NCI-H524 treated with DMSO at 0.1 percent for 48 hours (cell line): ENCODE measurements at regions not wholly inside any gene's neighbourhood (a gene's known extent, or its start where the extent isn't known, plus 50 kb on each side); places are given as distances from the start of the nearest gene placed in this dataset.
"Not testable (repeated sequence)": the region's sequence is repeated elsewhere in the genome, so short reads cannot be mapped to it uniquely, and the experiment has no call there.

Experiments used
- DNase-seq: peaks from one replicate; lab custom pipeline; 2025; lab: John Stamatoyannopoulos, UW

GRCh38 chr3:170814822-170815221 is 55.2 kb downstream of the RPL22L1 start:
- DNase-seq = no peak

- DNase-seq = no peak
These were observed 56.7 kb downstream of the RPL22L1 start for GRCh38 chr3:170813266-170813665.

DNA sequence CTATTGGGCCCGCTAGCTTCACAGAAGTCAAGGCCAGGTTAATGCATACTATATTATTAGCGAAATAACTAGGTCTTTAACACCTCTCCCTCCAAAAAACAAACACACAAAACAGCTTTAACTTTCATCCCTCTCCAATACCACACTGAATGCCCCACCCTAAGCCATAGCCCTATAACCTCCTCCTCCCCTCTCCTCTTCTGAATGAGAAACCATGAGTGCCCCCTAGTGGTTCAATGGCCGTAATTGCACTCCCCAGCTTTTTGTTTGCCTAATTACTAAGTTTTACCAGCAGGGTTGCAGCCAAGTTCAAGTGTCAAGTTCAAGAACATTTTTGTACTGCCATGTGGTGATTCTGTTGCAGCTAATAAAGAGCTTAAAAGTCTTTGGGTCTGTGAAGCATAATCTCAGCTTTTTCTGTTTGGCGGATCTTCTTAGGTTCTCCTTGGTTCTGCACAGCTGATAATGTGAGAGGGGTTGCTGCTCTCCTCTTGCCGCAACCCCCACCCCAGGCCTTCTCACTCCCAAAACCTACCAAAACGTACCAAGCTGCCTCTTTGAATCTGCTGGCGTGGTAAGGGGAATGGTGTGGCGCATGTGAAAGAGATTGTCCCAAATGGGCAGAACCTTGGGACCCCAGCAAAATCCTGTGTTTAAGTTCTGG is 57.9 kb downstream of the RPL22L1 start:
- peak; percentile 66 for DNase-seq

GRCh38 chr3:170811515-170811914 is 58.5 kb downstream of the RPL22L1 start:
- no peak for DNase-seq

GRCh38 chr3:170809975-170810357 is 60.0 kb downstream of the RPL22L1 start:
- DNase-seq = no peak

DNA sequence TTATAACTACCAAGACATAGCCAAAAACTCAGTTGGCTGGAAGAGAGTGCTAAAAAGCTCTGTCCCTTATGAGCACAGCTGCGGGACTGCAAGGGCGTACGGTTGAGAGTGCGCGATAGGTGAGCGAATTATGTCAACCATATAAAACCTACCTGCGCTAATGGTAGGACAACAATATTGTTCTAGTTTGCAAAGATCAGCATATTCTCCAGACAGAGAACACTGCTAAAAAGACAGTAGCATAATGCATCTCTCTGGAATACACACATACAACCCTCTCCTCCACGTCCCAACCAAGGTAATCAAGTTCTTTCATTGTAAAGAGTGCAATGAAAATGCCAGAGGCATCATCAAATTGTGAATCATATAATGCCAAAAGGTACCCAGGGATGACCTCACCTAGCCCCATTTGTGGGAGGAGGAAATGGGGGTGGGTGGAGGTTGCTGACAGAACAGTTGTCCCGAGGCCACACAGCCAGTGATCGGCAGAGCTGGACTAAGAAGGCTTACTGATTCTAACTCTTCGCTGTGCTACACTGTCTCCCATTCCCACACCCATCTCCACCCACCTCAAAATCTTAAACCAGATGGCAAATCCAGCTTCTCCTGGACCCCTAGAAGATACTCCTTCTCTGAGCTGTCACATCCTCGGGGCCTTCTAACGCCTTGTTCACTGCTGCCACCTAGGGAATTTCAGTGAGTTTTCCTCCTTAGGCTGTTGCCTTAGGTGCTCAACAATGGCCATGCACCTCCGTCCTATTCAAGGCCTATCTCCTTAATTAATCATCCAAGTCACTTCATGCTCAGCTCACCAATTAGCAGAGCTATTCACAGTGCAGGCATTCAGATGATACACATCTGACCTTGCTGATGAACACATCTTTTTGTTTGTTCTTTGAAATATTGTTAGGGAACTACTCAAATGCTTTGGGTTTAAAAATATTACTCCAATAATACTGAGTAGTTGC is 60.7 kb downstream of the RPL22L1 start:
- peak; percentile 77 for DNase-seq

DNA sequence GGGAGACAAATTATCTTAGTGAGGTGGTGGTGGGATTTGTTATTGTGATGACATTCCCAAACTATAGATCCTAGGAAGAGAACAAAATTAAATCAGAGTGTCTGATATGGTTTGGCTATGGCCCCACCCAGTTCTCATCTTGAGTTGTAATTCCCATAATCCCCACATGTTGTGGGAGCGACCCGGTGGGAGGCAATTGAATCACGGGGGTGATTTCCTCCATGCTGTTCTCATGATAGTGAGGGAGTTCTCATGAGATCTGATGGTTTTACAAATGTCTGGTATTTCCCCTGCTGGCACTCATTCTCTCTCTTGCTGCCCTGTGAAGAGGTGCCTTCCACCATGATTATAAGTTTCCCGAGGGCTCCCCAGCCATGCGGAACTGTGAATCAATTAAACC is 62.0 kb downstream of the RPL22L1 start:
- no peak for DNase-seq

GRCh38 chr3:170806676-170807075 is 63.3 kb downstream of the RPL22L1 start:
- no peak for DNase-seq

- DNase-seq = no peak
These were observed 63.9 kb downstream of the RPL22L1 start for GRCh38 chr3:170806141-170806540.

GRCh38 chr3:170805296-170805695 is 64.7 kb downstream of the RPL22L1 start:
- DNase-seq = not testable (repeated sequence)

DNA sequence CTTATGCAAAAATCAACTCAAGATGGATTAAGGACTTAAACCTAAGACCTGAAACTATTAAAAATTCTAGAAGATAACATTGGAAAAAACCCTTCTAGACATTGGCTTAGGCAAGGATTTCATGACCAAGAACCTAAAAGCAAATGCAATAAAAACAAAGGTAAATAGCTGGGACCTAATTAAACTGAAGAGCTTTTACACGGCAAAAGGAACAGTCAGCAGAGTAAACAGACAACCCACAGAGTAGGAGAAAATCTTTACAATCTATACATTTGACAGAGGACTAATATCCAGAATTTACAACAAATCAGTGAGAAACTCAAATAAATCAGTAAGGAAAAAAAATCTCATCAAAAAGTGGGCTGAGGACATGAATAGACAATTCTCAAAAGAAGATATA is 65.4 kb downstream of the RPL22L1 start:
- not testable (repeated sequence) for DNase-seq

GRCh38 chr3:170804078-170804477 is 65.9 kb downstream of the RPL22L1 start:
- DNase-seq = no peak

DNA sequence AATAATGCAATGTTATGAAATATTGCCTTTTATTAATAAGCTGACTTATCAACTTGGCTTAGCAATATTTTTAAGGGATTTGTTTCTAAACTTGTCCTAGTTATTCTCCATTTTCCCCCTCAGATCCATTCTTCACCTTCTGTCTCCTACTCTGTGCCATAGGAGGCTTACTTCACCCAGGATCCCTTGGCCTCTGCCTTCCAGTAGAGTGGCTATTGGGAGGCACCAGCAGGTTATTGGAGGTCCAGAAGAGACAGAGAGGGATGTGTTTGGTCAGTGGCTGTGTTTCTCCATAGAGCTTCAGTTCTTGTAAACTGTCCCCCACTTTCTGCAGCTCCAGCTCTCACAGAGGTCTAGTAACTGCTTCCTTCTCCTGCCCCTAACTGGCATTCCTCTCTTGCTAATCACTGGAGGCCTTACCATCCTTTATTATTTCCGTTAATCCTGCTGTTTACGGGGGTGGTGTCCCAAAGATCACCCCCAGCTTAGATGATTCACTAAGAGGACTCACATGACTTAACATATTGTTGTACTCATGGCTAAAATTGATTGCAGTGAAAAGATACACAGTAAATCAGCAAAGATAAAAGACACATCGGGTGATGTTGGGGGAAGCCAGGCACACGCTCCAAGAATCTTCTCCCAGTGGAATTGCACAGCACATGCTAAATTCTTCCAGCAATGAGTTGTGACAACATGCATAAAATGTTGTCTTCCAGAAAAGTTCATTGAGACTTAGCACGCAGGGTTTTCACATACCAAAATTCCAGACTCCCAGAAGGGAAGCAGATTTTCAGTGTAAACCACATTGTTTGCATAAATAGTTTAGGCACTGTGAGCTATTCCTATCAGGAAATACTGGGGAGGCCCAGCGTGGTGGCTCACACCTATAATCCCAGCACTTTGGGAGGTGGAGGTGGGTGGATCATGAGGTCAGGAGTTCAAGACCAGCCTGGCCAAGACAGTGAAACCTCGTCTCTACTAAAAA is 67.5 kb downstream of the RPL22L1 start:
- no peak for DNase-seq

DNA sequence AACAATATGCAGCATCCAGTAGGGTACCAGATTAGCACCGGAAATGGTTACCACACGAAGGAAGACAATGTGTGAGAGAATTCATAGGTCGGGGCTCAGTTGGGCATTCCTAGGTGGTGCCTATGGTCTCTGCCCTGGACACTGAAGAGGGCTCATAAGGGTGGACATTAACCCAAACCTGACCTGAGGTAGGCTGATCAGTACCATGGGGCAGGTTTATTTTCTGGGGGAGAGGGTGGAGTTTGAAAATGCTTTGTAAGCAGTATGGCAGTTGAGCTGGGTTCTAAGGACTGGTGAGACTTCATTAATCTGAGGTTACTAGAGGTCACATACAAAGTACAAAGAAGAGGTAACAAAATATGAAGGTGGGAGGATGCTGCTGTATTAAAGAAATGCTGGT is 68.4 kb downstream of the RPL22L1 start:
- no peak for DNase-seq

DNA sequence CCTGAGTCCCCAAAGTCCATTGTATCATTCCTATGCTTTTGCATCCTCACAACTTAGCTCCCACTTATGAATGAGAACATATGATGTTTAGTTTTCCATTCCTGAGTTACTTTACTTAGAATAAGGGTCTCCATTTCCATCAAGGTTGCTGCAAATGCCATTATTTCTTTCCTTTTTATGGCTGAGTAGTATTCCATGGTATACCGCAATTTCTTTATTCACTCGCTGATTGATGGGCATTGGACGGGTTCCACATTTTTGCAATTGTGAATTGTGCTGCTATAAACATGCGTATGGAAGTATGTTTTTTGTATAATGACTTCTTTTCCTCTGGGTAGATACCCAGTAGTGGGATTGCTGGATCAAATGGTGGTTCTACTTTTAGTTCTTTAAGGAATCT is 69.7 kb downstream of the RPL22L1 start:
- not testable (repeated sequence) for DNase-seq

- no peak for DNase-seq
These were observed 71.0 kb downstream of the RPL22L1 start for GRCh38 chr3:170799009-170799408.

- no peak for DNase-seq
These were observed 72.3 kb downstream of the RPL22L1 start for GRCh38 chr3:170797685-170798084.

DNA sequence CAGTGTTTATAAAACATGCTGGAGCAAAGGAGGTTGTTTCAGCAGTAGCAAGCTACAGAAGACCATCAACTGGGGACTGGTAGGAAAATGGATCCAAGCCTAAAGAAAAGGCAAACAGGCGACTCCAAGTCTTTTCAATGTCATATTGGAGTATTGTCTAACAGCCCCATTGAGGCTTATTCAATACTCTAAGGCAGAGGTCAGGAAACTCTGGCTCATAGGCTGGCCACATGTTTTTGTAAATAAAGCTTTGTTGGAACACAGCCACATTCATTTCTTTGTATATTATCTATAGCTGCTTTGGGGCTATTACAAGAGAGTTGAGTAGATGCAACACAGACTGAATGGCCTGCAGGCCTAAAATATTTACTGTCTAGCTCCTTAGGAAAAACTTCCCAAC is 77.5 kb downstream of the RPL22L1 start:
- DNase-seq = no peak

- DNase-seq = no peak
These were observed 79.3 kb downstream of the RPL22L1 start for GRCh38 chr3:170790647-170791046.

DNA sequence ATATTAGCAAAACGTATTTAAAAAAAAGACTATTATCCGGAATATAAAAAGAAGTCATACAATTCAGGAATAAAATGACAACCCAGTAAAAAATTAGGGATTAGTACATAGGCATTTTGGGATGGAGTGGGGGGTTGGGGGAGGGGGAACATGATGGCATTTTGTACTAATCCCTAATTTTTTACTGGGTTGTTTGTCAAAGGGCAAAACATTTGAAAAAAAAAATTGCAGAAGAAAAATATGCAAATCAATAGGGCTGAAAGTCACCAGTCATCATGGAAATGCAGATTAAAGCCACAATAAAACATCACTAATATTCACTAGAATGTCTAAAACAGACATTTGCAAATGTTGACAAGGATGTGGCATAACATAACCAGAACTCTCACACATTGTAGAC is 82.5 kb downstream of the RPL22L1 start:
- DNase-seq = no peak

- no peak for DNase-seq
These were observed 84.5 kb downstream of the RPL22L1 start for GRCh38 chr3:170785454-170785853.

DNA sequence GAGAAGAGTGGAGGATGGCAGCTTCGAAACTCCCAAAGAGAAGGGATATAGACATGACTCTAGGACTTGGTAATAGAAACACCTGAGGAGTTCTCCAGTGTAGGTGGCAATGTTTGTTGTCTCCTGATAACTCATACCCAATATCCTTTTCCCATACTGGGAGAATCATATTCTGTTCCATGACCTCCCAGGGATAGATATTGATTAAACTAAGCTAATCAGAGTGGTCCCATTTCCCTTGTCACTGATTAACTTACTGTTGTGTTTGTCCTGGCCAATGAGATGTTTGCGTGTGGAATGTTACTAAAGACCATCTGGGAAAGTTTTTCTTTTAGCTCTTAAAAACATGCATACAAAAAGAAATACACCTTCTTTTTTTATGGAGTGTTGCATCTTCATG is 85.6 kb downstream of the RPL22L1 start:
- DNase-seq = no peak
